H1 (cell line): ENCODE measurements at regions not wholly inside any gene's neighbourhood (a gene's known extent, or its start where the extent isn't known, plus 50 kb on each side); places are given as distances from the start of the nearest gene placed in this dataset.

Experiments
- EP300 ChIP-seq, 2 experiments: IDR thresholded peaks; 1 replicate in 1 of 2; 2 replicates in 1 of 2; pipeline ENCODE4 v1.6.1; 2011 to 2012; ENCODE audit warnings: low read depth in 2 of 2, low read length in 2 of 2, mild to moderate bottlenecking in 2 of 2, borderline replicate concordance in 1 of 2, inconsistent platforms in 1 of 2, moderate library complexity in 1 of 2
- POLR2A ChIP-seq, 2 experiments: IDR thresholded peaks; 1 replicate in 1 of 2; 2 replicates in 1 of 2; pipeline ENCODE4 v1.6.1; 2011; ENCODE audit warnings: low read depth in 2 of 2, low read length in 2 of 2, mild to moderate bottlenecking in 2 of 2; ENCODE audit errors: control extremely low read depth in 1 of 2
- RBBP5 ChIP-seq: IDR thresholded peaks from 2 replicates; pipeline ENCODE4 v1.7.1; 2012; ENCODE audit warnings: low read depth, mild to moderate bottlenecking, inconsistent platforms, low read length, moderate library complexity, borderline replicate concordance
- RFX5 ChIP-seq: IDR thresholded peaks from 2 replicates; pipeline ENCODE4 v1.6.1; 2011; ENCODE audit warnings: low read depth, low read length, improper control_type of control experiment, borderline replicate concordance
- TF ChIP-seq, protein P1 (sequence below), 3 experiments: IDR thresholded peaks; 1 replicate in 2 of 3; 2 replicates in 1 of 3; pipeline versions ENCODE4 v1.5.1 to v1.6.1; 2011; ENCODE audit warnings: low read length in 3 of 3, mild to moderate bottlenecking in 3 of 3, inconsistent platforms in 2 of 3, low read depth in 1 of 3, moderate library complexity in 1 of 3; ENCODE audit not compliant: insufficient read depth in 1 of 3; ENCODE audit errors: control extremely low read depth in 1 of 3
- TF ChIP-seq, protein P2 (sequence below): IDR thresholded peaks from 2 replicates; pipeline ENCODE4 v1.6.1; 2012; ENCODE audit warnings: low read length, inconsistent platforms
- TF ChIP-seq, protein P3 (sequence below): IDR thresholded peaks from 2 replicates; pipeline ENCODE4 v1.6.1; 2011; ENCODE audit warnings: low read depth, mild to moderate bottlenecking, low read length; ENCODE audit not compliant: insufficient read depth

DNA sequence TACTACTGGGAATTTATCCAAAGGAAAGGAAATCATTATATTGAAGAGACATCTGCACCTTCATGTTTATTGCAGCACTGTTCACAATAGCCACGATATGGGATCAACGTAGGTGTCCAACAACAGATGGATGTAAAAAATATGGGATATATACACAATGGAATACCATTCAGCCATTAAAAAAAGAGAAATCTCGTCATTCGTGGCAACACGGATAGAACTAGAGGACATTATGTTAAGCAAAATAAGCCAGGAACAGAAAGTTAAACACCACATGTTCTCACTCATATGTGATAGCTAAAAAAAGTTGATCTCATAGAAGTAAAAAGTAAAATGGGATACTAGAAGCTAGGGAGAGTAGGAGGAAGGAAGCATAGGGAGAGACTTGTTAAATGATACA lies 82.9 kb upstream of the CLMN start:
- TF ChIP-seq EP300 (IDR thresholded peaks at IDR 0.05; ENCODE audit: borderline replicate concordance in 1 of 2, low read depth in 2 of 2, low read length in 2 of 2) (no peak), RBBP5 (no peak), POLR2A (IDR thresholded peaks at IDR 0.05; ENCODE audit: control extremely low read depth in 1 of 2, low read depth in 2 of 2, low read length in 2 of 2) (no peak), RFX5 (no peak)
- TF ChIP-seq, protein P1, sequence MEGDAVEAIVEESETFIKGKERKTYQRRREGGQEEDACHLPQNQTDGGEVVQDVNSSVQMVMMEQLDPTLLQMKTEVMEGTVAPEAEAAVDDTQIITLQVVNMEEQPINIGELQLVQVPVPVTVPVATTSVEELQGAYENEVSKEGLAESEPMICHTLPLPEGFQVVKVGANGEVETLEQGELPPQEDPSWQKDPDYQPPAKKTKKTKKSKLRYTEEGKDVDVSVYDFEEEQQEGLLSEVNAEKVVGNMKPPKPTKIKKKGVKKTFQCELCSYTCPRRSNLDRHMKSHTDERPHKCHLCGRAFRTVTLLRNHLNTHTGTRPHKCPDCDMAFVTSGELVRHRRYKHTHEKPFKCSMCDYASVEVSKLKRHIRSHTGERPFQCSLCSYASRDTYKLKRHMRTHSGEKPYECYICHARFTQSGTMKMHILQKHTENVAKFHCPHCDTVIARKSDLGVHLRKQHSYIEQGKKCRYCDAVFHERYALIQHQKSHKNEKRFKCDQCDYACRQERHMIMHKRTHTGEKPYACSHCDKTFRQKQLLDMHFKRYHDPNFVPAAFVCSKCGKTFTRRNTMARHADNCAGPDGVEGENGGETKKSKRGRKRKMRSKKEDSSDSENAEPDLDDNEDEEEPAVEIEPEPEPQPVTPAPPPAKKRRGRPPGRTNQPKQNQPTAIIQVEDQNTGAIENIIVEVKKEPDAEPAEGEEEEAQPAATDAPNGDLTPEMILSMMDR (IDR thresholded peaks at IDR 0.05; ENCODE audit: control extremely low read depth in 1 of 3, insufficient read depth in 1 of 3, low read depth in 1 of 3, low read length in 3 of 3), result no peak
- TF ChIP-seq, protein P2, sequence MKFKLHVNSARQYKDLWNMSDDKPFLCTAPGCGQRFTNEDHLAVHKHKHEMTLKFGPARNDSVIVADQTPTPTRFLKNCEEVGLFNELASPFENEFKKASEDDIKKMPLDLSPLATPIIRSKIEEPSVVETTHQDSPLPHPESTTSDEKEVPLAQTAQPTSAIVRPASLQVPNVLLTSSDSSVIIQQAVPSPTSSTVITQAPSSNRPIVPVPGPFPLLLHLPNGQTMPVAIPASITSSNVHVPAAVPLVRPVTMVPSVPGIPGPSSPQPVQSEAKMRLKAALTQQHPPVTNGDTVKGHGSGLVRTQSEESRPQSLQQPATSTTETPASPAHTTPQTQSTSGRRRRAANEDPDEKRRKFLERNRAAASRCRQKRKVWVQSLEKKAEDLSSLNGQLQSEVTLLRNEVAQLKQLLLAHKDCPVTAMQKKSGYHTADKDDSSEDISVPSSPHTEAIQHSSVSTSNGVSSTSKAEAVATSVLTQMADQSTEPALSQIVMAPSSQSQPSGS, result no peak
- TF ChIP-seq, protein P3, sequence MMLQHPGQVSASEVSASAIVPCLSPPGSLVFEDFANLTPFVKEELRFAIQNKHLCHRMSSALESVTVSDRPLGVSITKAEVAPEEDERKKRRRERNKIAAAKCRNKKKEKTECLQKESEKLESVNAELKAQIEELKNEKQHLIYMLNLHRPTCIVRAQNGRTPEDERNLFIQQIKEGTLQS, result no peak
